NCI-H748 (cell line): ENCODE measurements at regions not wholly inside any gene's neighbourhood (a gene's known extent, or its start where the extent isn't known, plus 50 kb on each side); places are given as distances from the start of the nearest gene placed in this dataset.
"Not testable (repeated sequence)": the region's sequence is repeated elsewhere in the genome, so short reads cannot be mapped to it uniquely, and the experiment has no call there.

Source experiments
- DNase-seq: peaks from one replicate; lab custom pipeline; 2025; ENCODE audit not compliant: unreplicated experiment; lab: John Stamatoyannopoulos, UW

GRCh38 chr4:115179438-115180062 is 66.1 kb upstream of the NDST4 start:
- not testable (repeated sequence) for DNase-seq

- not testable (repeated sequence) for DNase-seq
These were observed 65.3 kb upstream of the NDST4 start for GRCh38 chr4:115178687-115179086.

GRCh38 chr4:115171220-115171619 is 57.8 kb upstream of the NDST4 start:
- no peak for DNase-seq

GRCh38 chr4:115165503-115165902 is 52.1 kb upstream of the NDST4 start:
- DNase-seq = no peak
